ENCODE measurements at regions not wholly inside any gene's neighbourhood (a gene's known extent, or its start where the extent isn't known, plus 50 kb on each side); places are given as distances from the start of the nearest gene placed in this dataset.

DNA sequence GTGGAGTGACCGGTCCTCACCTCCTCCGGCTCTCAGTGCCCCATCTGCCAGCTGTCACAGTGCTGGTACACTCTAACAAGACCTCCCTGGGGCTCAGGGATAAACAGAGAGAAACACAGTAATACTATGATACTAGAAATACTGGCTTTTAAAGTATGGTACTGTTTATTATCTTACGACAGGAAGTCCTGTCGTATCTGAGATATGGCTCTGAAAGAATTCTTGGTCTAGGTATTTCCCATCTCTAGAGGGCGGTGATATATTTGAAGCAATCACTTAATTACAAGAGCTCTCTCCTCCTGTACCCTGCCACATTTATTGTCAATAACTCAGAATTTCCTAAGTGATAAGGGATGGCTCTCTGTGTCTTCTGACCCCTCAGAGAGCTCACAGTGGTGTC, 119.1 kb downstream of the RRM1 start (continued):
- TF ChIP-seq, protein P1, sequence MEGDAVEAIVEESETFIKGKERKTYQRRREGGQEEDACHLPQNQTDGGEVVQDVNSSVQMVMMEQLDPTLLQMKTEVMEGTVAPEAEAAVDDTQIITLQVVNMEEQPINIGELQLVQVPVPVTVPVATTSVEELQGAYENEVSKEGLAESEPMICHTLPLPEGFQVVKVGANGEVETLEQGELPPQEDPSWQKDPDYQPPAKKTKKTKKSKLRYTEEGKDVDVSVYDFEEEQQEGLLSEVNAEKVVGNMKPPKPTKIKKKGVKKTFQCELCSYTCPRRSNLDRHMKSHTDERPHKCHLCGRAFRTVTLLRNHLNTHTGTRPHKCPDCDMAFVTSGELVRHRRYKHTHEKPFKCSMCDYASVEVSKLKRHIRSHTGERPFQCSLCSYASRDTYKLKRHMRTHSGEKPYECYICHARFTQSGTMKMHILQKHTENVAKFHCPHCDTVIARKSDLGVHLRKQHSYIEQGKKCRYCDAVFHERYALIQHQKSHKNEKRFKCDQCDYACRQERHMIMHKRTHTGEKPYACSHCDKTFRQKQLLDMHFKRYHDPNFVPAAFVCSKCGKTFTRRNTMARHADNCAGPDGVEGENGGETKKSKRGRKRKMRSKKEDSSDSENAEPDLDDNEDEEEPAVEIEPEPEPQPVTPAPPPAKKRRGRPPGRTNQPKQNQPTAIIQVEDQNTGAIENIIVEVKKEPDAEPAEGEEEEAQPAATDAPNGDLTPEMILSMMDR (IDR thresholded peaks at IDR 0.05 in 2 of 3, conservative IDR thresholded peaks at IDR 0.05 in 1 of 3; ENCODE audit: borderline replicate concordance in 1 of 3, insufficient read depth in 1 of 3, low read depth in 2 of 3, low read length in 2 of 3), result no peak

DNA sequence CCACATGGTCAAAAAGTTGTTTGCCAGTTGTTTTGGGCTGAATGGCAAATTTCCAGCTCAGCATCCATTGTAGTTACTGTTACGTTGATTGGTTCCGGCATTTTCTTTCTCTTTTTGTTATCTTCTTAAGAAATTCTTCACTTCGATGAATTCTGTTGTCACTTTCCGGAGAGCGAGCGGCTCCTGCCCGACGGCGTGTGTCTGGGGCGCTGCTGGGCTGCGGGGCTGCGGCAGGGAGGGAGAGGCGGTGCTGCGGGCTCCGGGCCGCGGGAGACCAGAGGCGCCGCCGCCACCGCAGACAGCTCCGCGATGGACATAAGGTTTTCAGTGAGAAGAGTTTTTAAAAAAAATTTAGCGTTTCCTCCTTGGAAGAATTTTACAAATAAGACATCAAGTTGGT, 117.4 kb downstream of the RRM1 start:
- POLR2A ChIA-PET, result no interaction called here
- H3K4me2 ChIP-seq (ENCODE audit: low read length), result no peak overlapping the region

More for the DNA sequence above, 117.4 kb downstream of the RRM1 start:
- RAD21 ChIA-PET (ENCODE audit: low non-redundant PET in 1 of 2, low total read pairs in 2 of 2, uncharacterized antibody in 2 of 2, unreplicated experiment in 2 of 2), result no interaction called here
- no peaks in the 10 kb centered on the region for H3K79me2 ChIP-seq (ENCODE audit: insufficient read depth, low read length)
- no TSS peak for BruUV-seq (replicated peaks)
- no peak for TF ChIP-seq ELF1 (IDR thresholded peaks at IDR 0.05; ENCODE audit: borderline replicate concordance, low read depth)
- TF ChIP-seq, protein P1 (IDR thresholded peaks at IDR 0.05 in 2 of 3, conservative IDR thresholded peaks at IDR 0.05 in 1 of 3; ENCODE audit: borderline replicate concordance in 1 of 3, insufficient read depth in 1 of 3, low read depth in 2 of 3, low read length in 2 of 3), result no peak
- no peak for TF ChIP-seq TCF7L2 (IDR thresholded peaks at IDR 0.05; ENCODE audit: borderline replicate concordance, extremely low read depth, insufficient read depth, insufficient read length)
- no peak for TF ChIP-seq RAD21 (IDR thresholded peaks at IDR 0.05; ENCODE audit: low read depth)
- TF ChIP-seq EZH2 (IDR thresholded peaks at IDR 0.05), result no peak
- no peak for TF ChIP-seq JUND (IDR thresholded peaks at IDR 0.05)
- TF ChIP-seq, protein P2, sequence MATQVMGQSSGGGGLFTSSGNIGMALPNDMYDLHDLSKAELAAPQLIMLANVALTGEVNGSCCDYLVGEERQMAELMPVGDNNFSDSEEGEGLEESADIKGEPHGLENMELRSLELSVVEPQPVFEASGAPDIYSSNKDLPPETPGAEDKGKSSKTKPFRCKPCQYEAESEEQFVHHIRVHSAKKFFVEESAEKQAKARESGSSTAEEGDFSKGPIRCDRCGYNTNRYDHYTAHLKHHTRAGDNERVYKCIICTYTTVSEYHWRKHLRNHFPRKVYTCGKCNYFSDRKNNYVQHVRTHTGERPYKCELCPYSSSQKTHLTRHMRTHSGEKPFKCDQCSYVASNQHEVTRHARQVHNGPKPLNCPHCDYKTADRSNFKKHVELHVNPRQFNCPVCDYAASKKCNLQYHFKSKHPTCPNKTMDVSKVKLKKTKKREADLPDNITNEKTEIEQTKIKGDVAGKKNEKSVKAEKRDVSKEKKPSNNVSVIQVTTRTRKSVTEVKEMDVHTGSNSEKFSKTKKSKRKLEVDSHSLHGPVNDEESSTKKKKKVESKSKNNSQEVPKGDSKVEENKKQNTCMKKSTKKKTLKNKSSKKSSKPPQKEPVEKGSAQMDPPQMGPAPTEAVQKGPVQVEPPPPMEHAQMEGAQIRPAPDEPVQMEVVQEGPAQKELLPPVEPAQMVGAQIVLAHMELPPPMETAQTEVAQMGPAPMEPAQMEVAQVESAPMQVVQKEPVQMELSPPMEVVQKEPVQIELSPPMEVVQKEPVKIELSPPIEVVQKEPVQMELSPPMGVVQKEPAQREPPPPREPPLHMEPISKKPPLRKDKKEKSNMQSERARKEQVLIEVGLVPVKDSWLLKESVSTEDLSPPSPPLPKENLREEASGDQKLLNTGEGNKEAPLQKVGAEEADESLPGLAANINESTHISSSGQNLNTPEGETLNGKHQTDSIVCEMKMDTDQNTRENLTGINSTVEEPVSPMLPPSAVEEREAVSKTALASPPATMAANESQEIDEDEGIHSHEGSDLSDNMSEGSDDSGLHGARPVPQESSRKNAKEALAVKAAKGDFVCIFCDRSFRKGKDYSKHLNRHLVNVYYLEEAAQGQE (IDR thresholded peaks at IDR 0.05; ENCODE audit: low read depth), result no peak
- no peak for TF ChIP-seq CBX3 (IDR thresholded peaks at IDR 0.05; ENCODE audit: low read depth)
- TF ChIP-seq, protein P3, sequence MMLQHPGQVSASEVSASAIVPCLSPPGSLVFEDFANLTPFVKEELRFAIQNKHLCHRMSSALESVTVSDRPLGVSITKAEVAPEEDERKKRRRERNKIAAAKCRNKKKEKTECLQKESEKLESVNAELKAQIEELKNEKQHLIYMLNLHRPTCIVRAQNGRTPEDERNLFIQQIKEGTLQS (IDR thresholded peaks at IDR 0.05), result no peak
- no peak for TF ChIP-seq FOSL1 (IDR thresholded peaks at IDR 0.05; ENCODE audit: low read depth)
- no peak for TF ChIP-seq EGR1 (IDR thresholded peaks at IDR 0.05; ENCODE audit: low read depth)
- TF ChIP-seq, protein P4, sequence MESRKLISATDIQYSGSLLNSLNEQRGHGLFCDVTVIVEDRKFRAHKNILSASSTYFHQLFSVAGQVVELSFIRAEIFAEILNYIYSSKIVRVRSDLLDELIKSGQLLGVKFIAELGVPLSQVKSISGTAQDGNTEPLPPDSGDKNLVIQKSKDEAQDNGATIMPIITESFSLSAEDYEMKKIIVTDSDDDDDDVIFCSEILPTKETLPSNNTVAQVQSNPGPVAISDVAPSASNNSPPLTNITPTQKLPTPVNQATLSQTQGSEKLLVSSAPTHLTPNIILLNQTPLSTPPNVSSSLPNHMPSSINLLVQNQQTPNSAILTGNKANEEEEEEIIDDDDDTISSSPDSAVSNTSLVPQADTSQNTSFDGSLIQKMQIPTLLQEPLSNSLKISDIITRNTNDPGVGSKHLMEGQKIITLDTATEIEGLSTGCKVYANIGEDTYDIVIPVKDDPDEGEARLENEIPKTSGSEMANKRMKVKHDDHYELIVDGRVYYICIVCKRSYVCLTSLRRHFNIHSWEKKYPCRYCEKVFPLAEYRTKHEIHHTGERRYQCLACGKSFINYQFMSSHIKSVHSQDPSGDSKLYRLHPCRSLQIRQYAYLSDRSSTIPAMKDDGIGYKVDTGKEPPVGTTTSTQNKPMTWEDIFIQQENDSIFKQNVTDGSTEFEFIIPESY (IDR thresholded peaks at IDR 0.05; ENCODE audit: extremely low read depth, insufficient replicate concordance, low read length), result no peak
- TF ChIP-seq YY1 (IDR thresholded peaks at IDR 0.05; ENCODE audit: extremely low read depth, insufficient replicate concordance, low read depth, low read length), result no peak
- no peak for TF ChIP-seq SP1 (IDR thresholded peaks at IDR 0.05; ENCODE audit: low read depth)
- TF ChIP-seq POLR2A (IDR thresholded peaks at IDR 0.05; ENCODE audit: borderline replicate concordance, extremely low read depth, insufficient read depth, insufficient read length), result no peak
- no peak for TF ChIP-seq SRF (IDR thresholded peaks at IDR 0.05; ENCODE audit: low read depth)
- intact Hi-C loops (cut with micrococcal nuclease), result no loop called here
- CTCF ChIA-PET, result no interaction called here
- no peaks in the 10 kb centered on the region for H3K36me3 ChIP-seq (ENCODE audit: control insufficient read depth in 1 of 2, insufficient read depth in 2 of 2, low read length in 2 of 2)
- no peak overlapping the region for H3K9ac ChIP-seq (ENCODE audit: low read length)
- H2AFZ ChIP-seq (ENCODE audit: low read depth, low read length, poor library complexity, severe bottlenecking), result no peak overlapping the region
- ATAC-seq (no peak), DNase-seq (ENCODE audit: low read depth, low spot score) (no peak)
- H3K9me2 ChIP-seq (ENCODE audit: insufficient read depth), result no peaks in the 10 kb centered on the region
- no peak overlapping the region for H3K27ac ChIP-seq (ENCODE audit: low read depth, low read length)
- no peaks in the 10 kb centered on the region for H4K20me1 ChIP-seq (ENCODE audit: insufficient read depth)
- H3K4me3 ChIP-seq (replicated peaks in 1 of 2; ENCODE audit: low read depth in 1 of 2, low read length in 2 of 2), result no peak overlapping the region
- no peaks in the 10 kb centered on the region for H3K9me3 ChIP-seq (ENCODE audit: control insufficient read depth in 1 of 2, insufficient read depth in 1 of 2, low read depth in 1 of 2, low read length in 2 of 2)
- H3K27me3 ChIP-seq (ENCODE audit: insufficient read depth, low read length), result peaks cover 9% of the 10 kb centered on the region; the same call in 1 of the 2 replicates
- H3K4me1 ChIP-seq (ENCODE audit: control insufficient read depth in 1 of 2, insufficient read depth in 2 of 2, low read length in 2 of 2), result no peaks in the 10 kb centered on the region
